ENCODE measurements at regions not wholly inside any gene's neighbourhood (a gene's known extent, or its start where the extent isn't known, plus 50 kb on each side); places are given as distances from the start of the nearest gene placed in this dataset.

DNA sequence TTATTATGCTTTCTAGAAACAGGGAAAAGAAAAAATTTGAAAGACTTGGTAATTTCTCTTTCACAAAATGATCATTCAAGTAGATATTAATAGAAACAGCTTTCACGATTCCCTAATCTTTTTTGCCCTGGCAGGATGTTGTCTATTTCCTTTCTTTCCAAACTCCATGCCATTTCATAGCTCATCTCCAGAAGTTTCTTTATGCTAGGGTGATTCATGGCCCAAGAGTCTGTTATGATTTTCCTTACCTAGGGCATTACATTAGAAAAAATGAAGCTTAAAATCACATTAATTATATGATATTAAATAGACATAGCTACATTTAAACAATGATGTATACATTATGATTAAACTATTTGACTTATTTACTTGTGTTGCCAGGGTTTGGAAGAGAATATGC is 762.1 kb downstream of the LTN1 start:
- peak; percentile 49 for DNase-seq (ENCODE audit: low read depth, low spot score)
- peak overlapping the region; percentile 55 for H3K27ac ChIP-seq (ENCODE audit: insufficient read depth, low read depth, low read length)

DNA sequence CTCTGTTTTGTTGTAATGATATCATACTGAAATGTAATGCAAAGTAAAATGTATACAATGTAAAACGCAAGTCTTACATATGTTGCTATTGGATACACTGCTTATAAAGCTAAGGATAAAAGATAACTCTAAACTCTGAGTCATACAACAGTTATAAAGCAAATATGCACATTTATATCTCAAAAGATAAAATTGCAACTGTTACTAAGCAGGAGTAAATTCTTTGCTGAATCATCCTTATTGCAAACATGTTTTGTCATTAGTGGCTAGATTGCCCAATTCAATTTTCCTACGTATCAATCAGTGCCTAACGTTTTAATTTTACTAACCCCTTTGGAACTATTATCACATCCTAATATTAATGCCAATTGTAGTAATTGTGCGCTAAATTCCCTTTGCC is 762.9 kb downstream of the LTN1 start:
- TF ChIP-seq POLR2AphosphoS5 (IDR thresholded peaks at IDR 0.05; ENCODE audit: insufficient read depth, low read depth, low read length): no peak
- TF ChIP-seq JUN (IDR thresholded peaks at IDR 0.05; ENCODE audit: borderline replicate concordance, insufficient read depth, insufficient read length, low read depth): peak; percentile 28
- peak; percentile 65 for TF ChIP-seq FOS (IDR thresholded peaks at IDR 0.05; ENCODE audit: borderline replicate concordance, insufficient read depth, low read length)
- TF ChIP-seq GATA2 (IDR thresholded peaks at IDR 0.05; ENCODE audit: insufficient read depth, insufficient read length, low read depth, low read length): peak; percentile 42
- POLR2A ChIA-PET: no interaction called here
- H3K27ac ChIP-seq (ENCODE audit: insufficient read depth, low read depth, low read length): peak overlapping the region; percentile 55

More for the DNA sequence above, 762.1 kb downstream of the LTN1 start:
- peaks cover 18% of the 10 kb centered on the region for H3K4me1 ChIP-seq (ENCODE audit: control insufficient read depth, extremely low read depth, insufficient read depth, low read length)
- dilution Hi-C loops (cut with MboI; ENCODE audit: extremely low pct_ligation_motif_present, low sequenced_read_pairs): no loop called here
- POLR2A ChIA-PET: no interaction called here
- FAIRE-seq: no peak
- H3K4me3 ChIP-seq (replicated peaks in 1 of 3; ENCODE audit: insufficient read depth in 1 of 3, low read depth in 1 of 3, low read length in 3 of 3): no peak overlapping the region
- H3K9ac ChIP-seq (replicated peaks; ENCODE audit: extremely low read depth, insufficient read depth, low read length): peak overlapping the region; percentile 47
- CTCF ChIA-PET: interaction anchor here (0.7 to 2.0 kb wide), 8 partner anchors 13 to 530 kb away, joined by 3 to 6 read pairs (median 3); no protein-coding TSS in a partner anchor
- no peaks in the 10 kb centered on the region for H4K20me1 ChIP-seq (replicated peaks; ENCODE audit: control insufficient read depth, extremely low read depth, insufficient read depth, low read length)
- H3K36me3 ChIP-seq (ENCODE audit: control insufficient read depth in 2 of 2, extremely low read depth in 1 of 2, insufficient read depth in 2 of 2, low read length in 2 of 2): no peaks in the 10 kb centered on the region
- H3K9me1 ChIP-seq (replicated peaks; ENCODE audit: control insufficient read depth, extremely low read depth, insufficient read depth, low read length): no peaks in the 10 kb centered on the region
- intact Hi-C loops (cut with micrococcal nuclease): loop anchor here (1.0 to 2.0 kb wide), 3 partner anchors 53 to 1387 kb away; no protein-coding TSS in a partner anchor
- no peaks in the 10 kb centered on the region for H3K27me3 ChIP-seq (ENCODE audit: control insufficient read depth in 2 of 2, insufficient read depth in 2 of 2, low read length in 2 of 2)
- BruUV-seq (replicated peaks): no TSS peak
- TF ChIP-seq POLR2A (IDR thresholded peaks at IDR 0.05; ENCODE audit: low read depth, low read length): no peak
- peak; percentile 56 for TF ChIP-seq FOS (IDR thresholded peaks at IDR 0.05; ENCODE audit: borderline replicate concordance, insufficient read depth, low read length)
- no peak for TF ChIP-seq EZH2 (IDR thresholded peaks at IDR 0.05; ENCODE audit: borderline replicate concordance, low read depth, low read length, severe bottlenecking)
- no peak for TF ChIP-seq GATA2 (IDR thresholded peaks at IDR 0.05; ENCODE audit: insufficient read depth, insufficient read length, low read depth, low read length)
- H2AFZ ChIP-seq (ENCODE audit: low read depth, low read length): peak overlapping the region; percentile 42
- H3K4me2 ChIP-seq (ENCODE audit: insufficient read depth, low read length): peak overlapping the region; percentile 66
- H3K79me2 ChIP-seq (ENCODE audit: control insufficient read depth, insufficient read depth, low read length): no peaks in the 10 kb centered on the region
- H3K9me3 ChIP-seq (replicated peaks; ENCODE audit: control insufficient read depth, insufficient read depth, low read length): no peaks in the 10 kb centered on the region

More for the DNA sequence above, 762.9 kb downstream of the LTN1 start:
- Histone ChIP-seq H3K4me2 (ENCODE audit: insufficient read depth, low read length) (no peak overlapping the region), H3K4me3 (replicated peaks in 1 of 3; ENCODE audit: insufficient read depth in 1 of 3, low read depth in 1 of 3, low read length in 3 of 3) (no peak overlapping the region), H4K20me1 (replicated peaks; ENCODE audit: control insufficient read depth, extremely low read depth, insufficient read depth, low read length) (no peaks in the 10 kb centered on the region), H3K9me1 (replicated peaks; ENCODE audit: control insufficient read depth, extremely low read depth, insufficient read depth, low read length) (no peaks in the 10 kb centered on the region), H3K27me3 (ENCODE audit: control insufficient read depth in 2 of 2, insufficient read depth in 2 of 2, low read length in 2 of 2) (no peaks in the 10 kb centered on the region), H3K79me2 (ENCODE audit: control insufficient read depth, insufficient read depth, low read length) (no peaks in the 10 kb centered on the region), H3K4me1 (ENCODE audit: control insufficient read depth, extremely low read depth, insufficient read depth, low read length) (peaks cover 18% of the 10 kb centered on the region), H3K9me3 (replicated peaks; ENCODE audit: control insufficient read depth, insufficient read depth, low read length) (no peaks in the 10 kb centered on the region), H3K9ac (replicated peaks; ENCODE audit: extremely low read depth, insufficient read depth, low read length) (peak overlapping the region; percentile 47), H2AFZ (ENCODE audit: low read depth, low read length) (no peak overlapping the region), H3K36me3 (ENCODE audit: control insufficient read depth in 2 of 2, extremely low read depth in 1 of 2, insufficient read depth in 2 of 2, low read length in 2 of 2) (no peaks in the 10 kb centered on the region)
- peak; percentile 37 for DNase-seq (ENCODE audit: low read depth, low spot score)
- BruUV-seq (replicated peaks): no TSS peak
- CTCF ChIA-PET: interaction anchor here (2.0 kb wide), 1 partner anchor 25 kb away, joined by 6 read pairs; no protein-coding TSS in a partner anchor
- dilution Hi-C loops (cut with MboI; ENCODE audit: extremely low pct_ligation_motif_present, low sequenced_read_pairs) (no loop called here), intact Hi-C loops (cut with micrococcal nuclease) (loop anchor here (1.0 to 2.0 kb wide), 3 partner anchors 53 to 1387 kb away; no protein-coding TSS in a partner anchor)
- FAIRE-seq: no peak
